ENCODE measurements at regions not wholly inside any gene's neighbourhood (a gene's known extent, or its start where the extent isn't known, plus 50 kb on each side); places are given as distances from the start of the nearest gene placed in this dataset.

GRCh38 chr18:6561420-6561861, 146.7 kb upstream of the L3MBTL4 start:
- H3K4me3 Mint-ChIP-seq = no peak overlapping the region
- no peaks in the 10 kb centered on the region for H3K4me1 Mint-ChIP-seq
- H3K9me3 Mint-ChIP-seq = peaks cover 0 to 5% (median 0%) of the 10 kb centered on the region in 7 donors
- no peak overlapping the region for H3K27ac Mint-ChIP-seq
- H3K79me2 ChIP-seq (ENCODE audit: insufficient read depth, low read length) = no peaks in the 10 kb centered on the region
- no peaks in the 10 kb centered on the region for H3K36me3 Mint-ChIP-seq
- intact Hi-C loops (cut with micrococcal nuclease) = no loop called here
- no peak for DNase-seq
- H3K36me3 ChIP-seq (replicated peaks in 1 of 2; ENCODE audit: control insufficient read depth in 1 of 2, insufficient read depth in 2 of 2, low read length in 2 of 2) = no peaks in the 10 kb centered on the region
- H3K4me3 ChIP-seq (replicated peaks in 1 of 3; ENCODE audit: low read depth in 2 of 3, low read length in 3 of 3) = no peak overlapping the region
- 64% methylated on average over 6 of the region's 6 CpGs for WGBS (ENCODE audit: insufficient coverage)
- no peaks in the 10 kb centered on the region for H3K27me3 ChIP-seq (ENCODE audit: control insufficient read depth in 2 of 2, insufficient read depth in 2 of 2, low read length in 2 of 2)
- H3K4me2 ChIP-seq (replicated peaks; ENCODE audit: extremely low read depth, low read length, poor library complexity, severe bottlenecking) = no peak overlapping the region
- peaks cover 1 to 3% (median 3%) of the 10 kb centered on the region in 3 donors for H3K27me3 Mint-ChIP-seq (ENCODE audit: low read depth in 3 of 3)
- no peak for TF ChIP-seq CTCF (IDR thresholded peaks at IDR 0.05)
- no peak overlapping the region for H3K9ac ChIP-seq (ENCODE audit: insufficient read depth, low read length, poor library complexity, severe bottlenecking)
- no peaks in the 10 kb centered on the region for H3K9me3 ChIP-seq (replicated peaks in 1 of 2; ENCODE audit: control insufficient read depth in 1 of 2, insufficient read depth in 1 of 2, low read length in 2 of 2)
- no peak overlapping the region for H2AFZ ChIP-seq (ENCODE audit: insufficient read depth, low read depth, low read length, poor library complexity, severe bottlenecking)
- no peak overlapping the region for H3K27ac ChIP-seq (ENCODE audit: low read depth in 1 of 2, low read length in 2 of 2)
- H3K4me1 ChIP-seq (ENCODE audit: control insufficient read depth in 1 of 2, insufficient read depth in 2 of 2, low read length in 2 of 2) = no peaks in the 10 kb centered on the region
- no peaks in the 10 kb centered on the region for H4K20me1 ChIP-seq (ENCODE audit: insufficient read depth, low read length)

DNA sequence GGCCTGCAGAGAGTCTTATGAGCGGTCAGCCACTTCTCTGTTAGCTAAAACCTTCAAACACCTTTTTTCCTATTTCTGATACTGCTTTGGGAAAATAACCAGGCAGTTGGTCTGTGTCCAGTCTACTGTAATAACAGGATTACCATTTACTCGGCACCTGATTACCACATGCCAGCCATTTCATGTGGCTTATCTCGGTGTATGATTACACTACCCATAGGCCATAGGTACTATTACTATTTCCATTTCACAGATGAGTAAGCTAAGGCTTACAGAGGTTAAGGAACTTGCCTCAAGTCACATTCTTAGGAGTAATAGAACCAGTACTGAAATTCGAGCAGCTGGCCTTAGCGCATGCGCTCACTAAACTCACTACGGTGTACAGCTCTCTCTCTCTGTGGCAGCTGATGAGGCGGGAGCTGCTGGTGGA, 147.2 kb upstream of the L3MBTL4 start:
- peaks cover 0 to 5% (median 0%) of the 10 kb centered on the region in 7 donors for H3K9me3 Mint-ChIP-seq
- Histone ChIP-seq H3K27me3 (ENCODE audit: control insufficient read depth in 2 of 2, insufficient read depth in 2 of 2, low read length in 2 of 2) (no peaks in the 10 kb centered on the region), H3K9me3 (replicated peaks in 1 of 2; ENCODE audit: control insufficient read depth in 1 of 2, insufficient read depth in 1 of 2, low read length in 2 of 2) (no peaks in the 10 kb centered on the region), H3K4me2 (replicated peaks; ENCODE audit: extremely low read depth, low read length, poor library complexity, severe bottlenecking) (no peak overlapping the region), H3K9ac (ENCODE audit: insufficient read depth, low read length, poor library complexity, severe bottlenecking) (no peak overlapping the region), H4K20me1 (ENCODE audit: insufficient read depth, low read length) (no peaks in the 10 kb centered on the region), H3K79me2 (ENCODE audit: insufficient read depth, low read length) (no peaks in the 10 kb centered on the region), H2AFZ (ENCODE audit: insufficient read depth, low read depth, low read length, poor library complexity, severe bottlenecking) (no peak overlapping the region), H3K27ac (ENCODE audit: low read depth in 1 of 2, low read length in 2 of 2) (no peak overlapping the region), H3K4me1 (ENCODE audit: control insufficient read depth in 1 of 2, insufficient read depth in 2 of 2, low read length in 2 of 2) (no peaks in the 10 kb centered on the region), H3K4me3 (replicated peaks in 1 of 3; ENCODE audit: low read depth in 2 of 3, low read length in 3 of 3) (no peak overlapping the region), H3K36me3 (replicated peaks in 1 of 2; ENCODE audit: control insufficient read depth in 1 of 2, insufficient read depth in 2 of 2, low read length in 2 of 2) (no peaks in the 10 kb centered on the region)
- no peak overlapping the region for H3K4me3 Mint-ChIP-seq
- H3K4me1 Mint-ChIP-seq = no peaks in the 10 kb centered on the region
- TF ChIP-seq CTCF (IDR thresholded peaks at IDR 0.05) = no peak
- DNase-seq = no peak
- intact Hi-C loops (cut with micrococcal nuclease) = no loop called here
- H3K27me3 Mint-ChIP-seq (ENCODE audit: low read depth in 3 of 3) = peaks cover 1 to 3% (median 2%) of the 10 kb centered on the region in 3 donors
- no peaks in the 10 kb centered on the region for H3K36me3 Mint-ChIP-seq
- no peak overlapping the region for H3K27ac Mint-ChIP-seq
- WGBS (ENCODE audit: insufficient coverage) = 100% methylated on average over 2 of the region's 8 CpGs

Data from CD14-positive monocyte (primary cell).